Thyroid gland (tissue), 4 donors: ENCODE measurements at regions not wholly inside any gene's neighbourhood (a gene's known extent, or its start where the extent isn't known, plus 50 kb on each side); places are given as distances from the start of the nearest gene placed in this dataset.

Source experiments
- POLR2A ChIP-seq, 2 donors: fragments of 450-650 bp; IDR thresholded peaks; one replicate each; pipeline ENCODE4 v1.6.1; 2017; ENCODE audit warnings: antibody characterized with exemption in 2 of 2, mild to moderate bottlenecking in 2 of 2, moderate library complexity in 1 of 2
- TF ChIP-seq, protein P1 (sequence below), 6 experiments: fragments of 200-600 bp in 3 of 6; fragments of 450-650 bp in 3 of 6; sonication (generic) in 3 of 6; IDR thresholded peaks; one replicate each; pipeline ENCODE4 v1.5.1; 2016 to 2019; ENCODE audit warnings: antibody characterized with exemption in 6 of 6, mild to moderate bottlenecking in 2 of 6, inconsistent platforms in 1 of 6, moderate library complexity in 1 of 6

- TF ChIP-seq, protein P1, sequence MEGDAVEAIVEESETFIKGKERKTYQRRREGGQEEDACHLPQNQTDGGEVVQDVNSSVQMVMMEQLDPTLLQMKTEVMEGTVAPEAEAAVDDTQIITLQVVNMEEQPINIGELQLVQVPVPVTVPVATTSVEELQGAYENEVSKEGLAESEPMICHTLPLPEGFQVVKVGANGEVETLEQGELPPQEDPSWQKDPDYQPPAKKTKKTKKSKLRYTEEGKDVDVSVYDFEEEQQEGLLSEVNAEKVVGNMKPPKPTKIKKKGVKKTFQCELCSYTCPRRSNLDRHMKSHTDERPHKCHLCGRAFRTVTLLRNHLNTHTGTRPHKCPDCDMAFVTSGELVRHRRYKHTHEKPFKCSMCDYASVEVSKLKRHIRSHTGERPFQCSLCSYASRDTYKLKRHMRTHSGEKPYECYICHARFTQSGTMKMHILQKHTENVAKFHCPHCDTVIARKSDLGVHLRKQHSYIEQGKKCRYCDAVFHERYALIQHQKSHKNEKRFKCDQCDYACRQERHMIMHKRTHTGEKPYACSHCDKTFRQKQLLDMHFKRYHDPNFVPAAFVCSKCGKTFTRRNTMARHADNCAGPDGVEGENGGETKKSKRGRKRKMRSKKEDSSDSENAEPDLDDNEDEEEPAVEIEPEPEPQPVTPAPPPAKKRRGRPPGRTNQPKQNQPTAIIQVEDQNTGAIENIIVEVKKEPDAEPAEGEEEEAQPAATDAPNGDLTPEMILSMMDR (IDR thresholded peaks at IDR 0.05): no peak
- no peak for TF ChIP-seq POLR2A (IDR thresholded peaks at IDR 0.05)
These were observed 251.1 kb upstream of the PIK3C3 start for GRCh38 chr18:41703744-41704530.
